ENCODE measurements at regions not wholly inside any gene's neighbourhood (a gene's known extent, or its start where the extent isn't known, plus 50 kb on each side); places are given as distances from the start of the nearest gene placed in this dataset.

- no peak for TF ChIP-seq ATF6 (CRISPR knock-in tag; IDR thresholded peaks at IDR 0.05)
- TF ChIP-seq ZNF140 (CRISPR knock-in tag; IDR thresholded peaks at IDR 0.05), result no peak
- no peak for TF ChIP-seq MED1 (CRISPR knock-in tag; IDR thresholded peaks at IDR 0.05; ENCODE audit: borderline replicate concordance)
- TF ChIP-seq ZNF24 (IDR thresholded peaks at IDR 0.05), result no peak
- no peak for TF ChIP-seq ZNF699 (CRISPR knock-in tag; IDR thresholded peaks at IDR 0.05; ENCODE audit: insufficient replicate concordance)
- no peak for TF ChIP-seq ZNF398 (CRISPR knock-in tag; IDR thresholded peaks at IDR 0.05)
- no peak for TF ChIP-seq ETS2 (tag; IDR thresholded peaks at IDR 0.05; ENCODE audit: borderline replicate concordance, poor library complexity, severe bottlenecking)
- TF ChIP-seq PURB (CRISPR knock-in tag; IDR thresholded peaks at IDR 0.05; ENCODE audit: low read depth), result no peak
- TF ChIP-seq KAT8 (IDR thresholded peaks at IDR 0.05; ENCODE audit: low read depth), result no peak
- no peak for TF ChIP-seq CBX2 (IDR thresholded peaks at IDR 0.05; ENCODE audit: insufficient read depth, low read length, poor library complexity, severe bottlenecking)
- no peak for TF ChIP-seq ZNF639 (CRISPR knock-in tag; conservative IDR thresholded peaks at IDR 0.05 in 1 of 2, IDR thresholded peaks at IDR 0.05 in 1 of 2)
- TF ChIP-seq TGIF2 (CRISPR knock-in tag; IDR thresholded peaks at IDR 0.05), result no peak
- no peak for TF ChIP-seq ZNF263 (CRISPR knock-in tag; IDR thresholded peaks at IDR 0.05; ENCODE audit: borderline replicate concordance)
- no peak for TF ChIP-seq HNRNPH1 (optimal IDR thresholded peaks at IDR 0.05; ENCODE audit: low read depth, low read length)
- TF ChIP-seq FOXM1 (IDR thresholded peaks at IDR 0.05; ENCODE audit: low read depth), result no peak
- TF ChIP-seq FOXM1 (CRISPR knock-in tag; IDR thresholded peaks at IDR 0.05; ENCODE audit: low read depth), result no peak
- TF ChIP-seq ZNF124 (CRISPR knock-in tag; IDR thresholded peaks at IDR 0.05), result no peak
- TF ChIP-seq MAFF (IDR thresholded peaks at IDR 0.05; ENCODE audit: low read length), result peak; percentile 84
- TF ChIP-seq CC2D1A (IDR thresholded peaks at IDR 0.05), result no peak
- peak; percentile 49; the same call in 1 of the 2 replicates for TF ChIP-seq SMAD3 (CRISPR knock-in tag; conservative IDR thresholded peaks at IDR 0.05)
- TF ChIP-seq SNAPC5 (CRISPR knock-in tag; IDR thresholded peaks at IDR 0.05), result no peak
- TF ChIP-seq ZBTB34 (CRISPR knock-in tag; IDR thresholded peaks at IDR 0.05), result 0 out of 2 replicates have a peak, but pooled peaks have one; percentile 8
- TF ChIP-seq TBP (optimal IDR thresholded peaks at IDR 0.05; ENCODE audit: low read depth, low read length), result no peak
These were observed 147.9 kb downstream of the VEGFA start (continued) for GRCh38 chr6:43917878-43918382.

Data from K562 (cell line).